ENCODE measurements at regions not wholly inside any gene's neighbourhood (a gene's known extent, or its start where the extent isn't known, plus 50 kb on each side); places are given as distances from the start of the nearest gene placed in this dataset.

GRCh38 chr3:181402347-181402746 is 309.4 kb upstream of the SOX2 start:
- DNase-seq (ENCODE audit: low read depth in 2 of 2) = no peak
- H3K4me3 ChIP-seq (replicated peaks in 1 of 2; ENCODE audit: low read depth in 2 of 2, low read length in 2 of 2) = no peak overlapping the region
- TF ChIP-seq CTCF (IDR thresholded peaks at IDR 0.05; ENCODE audit: low read depth, low read length) = no peak

GRCh38 chr3:181384970-181385369 is 326.8 kb upstream of the SOX2 start:
- no peak for DNase-seq (ENCODE audit: low read depth in 2 of 2)
- no peak for TF ChIP-seq CTCF (IDR thresholded peaks at IDR 0.05; ENCODE audit: low read depth, low read length)
- no peak overlapping the region for H3K4me3 ChIP-seq (replicated peaks in 1 of 2; ENCODE audit: low read depth in 2 of 2, low read length in 2 of 2)

GRCh38 chr3:181383760-181384159 is 328.0 kb upstream of the SOX2 start:
- no peak overlapping the region for H3K4me3 ChIP-seq (replicated peaks in 1 of 2; ENCODE audit: low read depth in 2 of 2, low read length in 2 of 2)
- no peak for DNase-seq (ENCODE audit: low read depth in 2 of 2)
- TF ChIP-seq CTCF (IDR thresholded peaks at IDR 0.05; ENCODE audit: low read depth, low read length) = no peak

GRCh38 chr3:181383201-181383600 is 328.5 kb upstream of the SOX2 start:
- DNase-seq (ENCODE audit: low read depth in 2 of 2) = no peak
- no peak overlapping the region for H3K4me3 ChIP-seq (replicated peaks in 1 of 2; ENCODE audit: low read depth in 2 of 2, low read length in 2 of 2)
- no peak for TF ChIP-seq CTCF (IDR thresholded peaks at IDR 0.05; ENCODE audit: low read depth, low read length)

- H3K4me3 ChIP-seq (replicated peaks in 1 of 2; ENCODE audit: low read depth in 2 of 2, low read length in 2 of 2) = no peak overlapping the region
- TF ChIP-seq CTCF (IDR thresholded peaks at IDR 0.05; ENCODE audit: low read depth, low read length) = no peak
- no peak for DNase-seq (ENCODE audit: low read depth in 2 of 2)
Observed at GRCh38 chr3:181382656-181383055, 329.1 kb upstream of the SOX2 start.

- no peak for TF ChIP-seq CTCF (IDR thresholded peaks at IDR 0.05; ENCODE audit: low read depth, low read length)
- no peak overlapping the region for H3K4me3 ChIP-seq (replicated peaks in 1 of 2; ENCODE audit: low read depth in 2 of 2, low read length in 2 of 2)
- DNase-seq (ENCODE audit: low read depth in 2 of 2) = no peak
Observed at GRCh38 chr3:181379278-181379677, 332.4 kb upstream of the SOX2 start.

- no peak for TF ChIP-seq CTCF (IDR thresholded peaks at IDR 0.05; ENCODE audit: low read depth, low read length)
- H3K4me3 ChIP-seq (replicated peaks in 1 of 2; ENCODE audit: low read depth in 2 of 2, low read length in 2 of 2) = no peak overlapping the region
- DNase-seq (ENCODE audit: low read depth in 2 of 2) = no peak
Observed at GRCh38 chr3:181369637-181370036, 342.1 kb upstream of the SOX2 start.

Data from cardiac fibroblast (primary cell).